HUES48 (cell line): ENCODE measurements at regions not wholly inside any gene's neighbourhood (a gene's known extent, or its start where the extent isn't known, plus 50 kb on each side); places are given as distances from the start of the nearest gene placed in this dataset.

Experiments used
- H3K27ac ChIP-seq: one replicate; pipeline ENCODE4 v1.7.0; 2013; ENCODE audit warnings: low read depth, low read length, inconsistent platforms
- H3K27me3 ChIP-seq: 2 replicates; pipeline ENCODE4 v1.6.1; 2013; ENCODE audit warnings: mild to moderate bottlenecking, low read length; ENCODE audit not compliant: control insufficient read depth, insufficient read depth
- H3K36me3 ChIP-seq: 2 replicates; pipeline ENCODE4 v1.6.1; 2013; ENCODE audit warnings: low read length; ENCODE audit not compliant: control insufficient read depth, insufficient read depth
- H3K4me1 ChIP-seq: 2 replicates; pipeline ENCODE4 v1.6.1; 2013; ENCODE audit warnings: mild to moderate bottlenecking, low read length; ENCODE audit not compliant: control insufficient read depth, insufficient read depth
- H3K4me3 ChIP-seq: 2 replicates; pipeline ENCODE4 v1.5.1; 2013; ENCODE audit warnings: mild to moderate bottlenecking, low read depth, low read length
- H3K9ac ChIP-seq: 2 replicates; pipeline ENCODE4 v1.6.1; 2013; ENCODE audit warnings: mild to moderate bottlenecking, low read depth, low read length, moderate library complexity
- H3K9me3 ChIP-seq: 2 replicates; pipeline ENCODE4 v1.6.1; 2013; ENCODE audit warnings: low read length; ENCODE audit not compliant: control insufficient read depth, insufficient read depth

- H3K4me1 ChIP-seq, result no peaks in the 10 kb centered on the region
- no peaks in the 10 kb centered on the region for H3K27me3 ChIP-seq
- H3K9me3 ChIP-seq, result no peaks in the 10 kb centered on the region
- H3K4me3 ChIP-seq, result no peak overlapping the region
- H3K36me3 ChIP-seq, result no peaks in the 10 kb centered on the region
- no peak overlapping the region for H3K9ac ChIP-seq
- no peak overlapping the region for H3K27ac ChIP-seq
These were observed 278.7 kb upstream of the SHH start for GRCh38 chr7:156090988-156091387.

GRCh38 chr7:156089222-156089621 lies 277.0 kb upstream of the SHH start:
- Histone ChIP-seq H3K9ac (no peak overlapping the region), H3K4me3 (no peak overlapping the region), H3K27me3 (no peaks in the 10 kb centered on the region), H3K9me3 (no peaks in the 10 kb centered on the region), H3K36me3 (no peaks in the 10 kb centered on the region), H3K27ac (no peak overlapping the region), H3K4me1 (no peaks in the 10 kb centered on the region)

- Histone ChIP-seq H3K4me3 (no peak overlapping the region), H3K9me3 (no peaks in the 10 kb centered on the region), H3K27ac (no peak overlapping the region), H3K27me3 (no peaks in the 10 kb centered on the region), H3K4me1 (no peaks in the 10 kb centered on the region), H3K9ac (no peak overlapping the region), H3K36me3 (no peaks in the 10 kb centered on the region)
These were observed 275.9 kb upstream of the SHH start for GRCh38 chr7:156088115-156088514.

DNA sequence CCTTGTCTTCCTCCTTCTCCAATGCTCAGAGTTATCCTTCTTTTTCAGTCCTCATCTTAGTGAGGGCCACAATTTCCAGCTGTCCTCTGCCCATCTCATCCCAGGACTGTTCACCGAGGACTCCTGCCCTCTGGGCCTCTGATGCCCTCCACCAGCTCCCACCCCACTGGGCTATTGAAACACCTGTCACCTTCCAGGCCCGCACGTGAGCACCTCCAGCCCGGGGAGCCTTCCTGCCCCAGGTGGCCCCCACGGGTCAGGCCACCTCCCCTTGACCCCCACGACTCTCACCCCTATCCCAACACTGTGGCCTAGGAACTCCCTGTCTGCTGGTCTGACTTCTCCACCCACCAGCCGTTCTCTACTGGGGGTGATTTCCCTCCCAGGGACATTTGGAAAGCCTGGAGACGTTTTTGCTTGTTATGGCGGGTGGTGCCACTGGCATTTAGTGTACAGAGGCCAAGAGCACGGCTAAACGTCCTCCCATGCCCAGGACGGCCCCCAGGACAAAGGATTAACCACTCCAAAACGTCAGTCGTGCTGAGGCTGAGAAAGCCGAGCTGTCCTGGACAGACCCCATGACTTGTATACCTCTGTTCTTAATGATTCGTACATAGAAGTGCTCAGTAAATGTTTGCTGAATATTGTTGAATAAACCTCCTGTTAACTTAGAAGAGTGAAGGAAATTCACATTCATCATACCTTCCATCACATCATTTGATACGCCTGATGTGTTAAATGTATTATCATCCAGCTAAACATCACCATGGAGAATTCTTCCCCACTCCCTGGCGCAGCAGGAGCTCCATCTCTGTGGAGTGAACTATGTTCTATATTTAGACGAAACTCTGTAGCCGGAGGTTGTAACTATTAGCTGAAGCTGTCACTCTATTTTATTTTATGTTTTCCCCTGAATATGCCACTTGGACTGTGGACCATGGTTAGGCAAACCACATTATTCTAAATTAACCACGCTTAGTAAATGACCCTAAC lies 270.1 kb upstream of the SHH start:
- H3K9ac ChIP-seq, result no peak overlapping the region
- H3K36me3 ChIP-seq, result no peaks in the 10 kb centered on the region
- no peaks in the 10 kb centered on the region for H3K4me1 ChIP-seq
- no peaks in the 10 kb centered on the region for H3K27me3 ChIP-seq
- H3K27ac ChIP-seq, result no peak overlapping the region
- no peaks in the 10 kb centered on the region; the same call in 1 of the 2 replicates for H3K9me3 ChIP-seq
- no peak overlapping the region for H3K4me3 ChIP-seq

DNA sequence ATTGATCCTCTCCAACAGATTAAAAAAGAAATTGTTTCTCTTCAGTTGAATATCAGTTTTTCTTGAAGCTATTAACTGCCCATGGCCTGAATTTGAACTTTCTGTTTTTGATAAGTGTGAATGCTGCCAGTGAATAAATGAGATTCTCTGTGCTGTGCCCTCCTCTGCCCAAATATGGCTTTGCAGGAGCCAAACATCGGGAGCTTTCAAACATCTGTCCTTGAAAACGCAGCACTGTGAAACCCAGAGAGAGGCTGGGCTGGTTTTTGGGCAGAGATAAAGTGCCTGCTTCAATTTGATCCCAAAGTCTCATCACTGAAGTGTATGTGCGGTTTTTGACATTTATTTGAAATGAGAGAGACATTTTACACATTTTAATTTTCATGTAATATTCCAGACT lies 268.3 kb upstream of the SHH start:
- H3K9me3 ChIP-seq, result no peaks in the 10 kb centered on the region; the same call in 1 of the 2 replicates
- H3K9ac ChIP-seq, result no peak overlapping the region
- no peak overlapping the region for H3K4me3 ChIP-seq
- no peak overlapping the region for H3K27ac ChIP-seq
- no peaks in the 10 kb centered on the region for H3K27me3 ChIP-seq
- no peaks in the 10 kb centered on the region for H3K4me1 ChIP-seq
- H3K36me3 ChIP-seq, result no peaks in the 10 kb centered on the region

- no peaks in the 10 kb centered on the region for H3K36me3 ChIP-seq
- H3K9me3 ChIP-seq, result no peaks in the 10 kb centered on the region; the same call in 1 of the 2 replicates
- H3K27me3 ChIP-seq, result no peaks in the 10 kb centered on the region
- no peaks in the 10 kb centered on the region for H3K4me1 ChIP-seq
- no peak overlapping the region for H3K27ac ChIP-seq
- no peak overlapping the region for H3K9ac ChIP-seq
- no peak overlapping the region for H3K4me3 ChIP-seq
These were observed 267.8 kb upstream of the SHH start for GRCh38 chr7:156080046-156080445.

DNA sequence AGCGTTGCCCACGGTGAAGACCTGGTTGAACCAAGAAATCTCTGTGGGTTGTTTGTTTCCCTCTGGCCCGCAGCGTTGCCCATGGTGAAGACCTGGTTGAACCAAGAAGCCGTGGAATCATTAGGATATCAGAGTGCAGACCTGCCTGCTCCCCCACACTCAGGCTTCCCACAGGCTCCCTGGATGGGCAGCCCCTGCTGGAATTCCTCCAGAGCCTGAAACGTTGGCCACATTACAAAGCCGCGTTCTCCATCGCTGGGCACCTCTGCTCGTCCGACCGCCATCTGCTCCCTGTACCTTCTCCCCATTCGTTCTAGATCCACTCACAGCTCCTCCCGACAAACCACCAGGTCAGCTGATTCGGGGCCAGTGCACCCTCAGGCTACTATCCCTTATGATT lies 266.9 kb upstream of the SHH start:
- no peak overlapping the region for H3K9ac ChIP-seq
- no peaks in the 10 kb centered on the region for H3K27me3 ChIP-seq

DNA sequence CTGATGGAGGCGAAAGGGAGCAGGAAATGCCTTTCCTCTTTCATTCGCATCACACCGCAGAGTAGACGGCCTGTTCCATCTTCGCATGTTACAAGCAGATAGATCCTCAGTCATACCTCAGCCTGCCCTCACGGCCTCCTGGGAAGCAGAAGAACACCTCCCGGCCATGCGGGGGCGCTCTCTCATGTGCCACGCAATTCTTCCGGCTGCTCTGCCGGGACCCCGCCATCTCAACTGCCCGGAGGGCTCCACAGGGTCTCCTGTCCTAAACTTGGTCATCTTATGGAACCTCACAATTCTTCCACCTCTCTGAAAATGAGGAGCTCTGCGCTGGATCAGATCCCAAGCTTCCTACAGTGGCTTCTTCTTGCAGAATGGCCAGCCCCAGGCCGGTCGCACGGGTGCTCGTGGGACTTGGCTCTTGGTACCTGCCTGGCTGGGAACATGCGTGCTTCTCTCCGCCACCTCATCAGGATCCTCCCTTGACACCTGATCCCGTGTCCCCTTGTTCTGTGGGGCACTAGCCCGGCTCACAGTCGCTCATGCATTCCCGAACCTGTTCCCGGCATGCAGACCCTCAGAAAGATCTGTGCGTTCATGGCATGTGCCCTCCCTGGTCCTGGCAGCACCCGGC lies 262.8 kb upstream of the SHH start:
- H3K27me3 ChIP-seq, result no peaks in the 10 kb centered on the region
- no peaks in the 10 kb centered on the region for H3K36me3 ChIP-seq
- no peaks in the 10 kb centered on the region for H3K4me1 ChIP-seq
- H3K9ac ChIP-seq, result no peak overlapping the region
- H3K9me3 ChIP-seq, result no peaks in the 10 kb centered on the region; the same call in 1 of the 2 replicates
- no peak overlapping the region for H3K27ac ChIP-seq
- H3K4me3 ChIP-seq, result no peak overlapping the region

More for the DNA sequence above, 266.9 kb upstream of the SHH start:
- Histone ChIP-seq H3K4me1 (no peaks in the 10 kb centered on the region), H3K9me3 (no peaks in the 10 kb centered on the region; the same call in 1 of the 2 replicates), H3K36me3 (no peaks in the 10 kb centered on the region), H3K4me3 (no peak overlapping the region), H3K27ac (no peak overlapping the region)

DNA sequence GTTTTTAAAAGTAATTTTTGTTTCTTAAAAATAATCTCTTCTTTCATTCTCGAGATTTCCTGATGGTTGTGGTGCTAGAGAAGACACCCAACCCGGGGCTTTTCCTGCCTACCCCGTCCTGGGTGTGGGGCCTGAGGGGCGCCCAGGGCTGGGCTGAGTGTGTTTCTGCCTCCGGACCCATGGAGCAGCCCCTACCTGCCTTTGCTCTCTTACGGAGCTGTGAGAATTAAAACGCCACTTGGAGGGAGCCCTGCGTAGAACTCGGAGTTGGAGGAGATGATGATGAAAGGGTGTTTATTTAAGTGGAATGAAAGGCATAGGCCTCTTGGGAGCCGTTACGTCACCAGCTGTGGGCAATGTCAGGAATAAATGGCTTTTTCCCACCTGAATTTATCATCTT lies 261.8 kb upstream of the SHH start:
- Histone ChIP-seq H3K27ac (no peak overlapping the region), H3K9me3 (no peaks in the 10 kb centered on the region; the same call in 1 of the 2 replicates), H3K9ac (no peak overlapping the region), H3K4me1 (no peaks in the 10 kb centered on the region), H3K36me3 (no peaks in the 10 kb centered on the region), H3K27me3 (no peaks in the 10 kb centered on the region), H3K4me3 (no peak overlapping the region)

DNA sequence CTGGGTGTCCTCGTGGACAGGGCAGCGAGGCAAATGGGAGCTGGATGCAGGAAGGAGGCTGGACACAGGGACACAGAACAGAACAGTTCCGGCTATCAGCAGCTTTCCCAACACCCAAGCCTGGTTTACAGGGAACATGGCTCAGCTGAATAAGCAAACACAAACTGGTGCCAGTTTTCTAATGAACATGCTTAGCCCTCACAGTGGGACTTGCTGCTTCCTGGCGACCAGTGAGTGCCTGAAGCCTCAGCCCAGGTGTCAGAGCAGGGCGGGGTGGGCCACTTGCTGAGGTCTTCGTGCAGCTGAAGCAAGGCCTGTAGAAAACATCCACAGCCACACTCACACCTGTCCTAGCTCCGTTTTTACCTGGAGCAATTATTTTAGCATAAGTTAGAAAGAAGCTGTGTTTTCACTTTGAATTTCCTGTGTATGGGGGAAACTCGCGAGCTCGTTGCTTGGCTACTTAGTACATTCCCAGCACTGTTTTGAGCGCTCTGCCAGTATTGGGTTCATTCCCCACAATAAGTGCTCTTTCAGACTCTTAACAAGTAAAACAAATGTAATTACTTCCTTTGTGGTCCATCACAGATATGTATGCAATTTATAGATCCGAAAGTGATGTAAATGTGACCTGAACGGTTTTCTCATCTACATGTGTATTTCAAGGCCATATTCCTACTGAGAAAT lies 261.2 kb upstream of the SHH start:
- H3K4me1 ChIP-seq, result no peaks in the 10 kb centered on the region
- H3K27me3 ChIP-seq, result no peaks in the 10 kb centered on the region
- no peak overlapping the region for H3K4me3 ChIP-seq
- no peaks in the 10 kb centered on the region for H3K9me3 ChIP-seq
- H3K9ac ChIP-seq, result no peak overlapping the region
- H3K27ac ChIP-seq, result no peak overlapping the region
- H3K36me3 ChIP-seq, result no peaks in the 10 kb centered on the region
